Fibroblast of pulmonary artery (primary cell): ENCODE measurements at regions not wholly inside any gene's neighbourhood (a gene's known extent, or its start where the extent isn't known, plus 50 kb on each side); places are given as distances from the start of the nearest gene placed in this dataset.

Experiments used
- DNase-seq: peaks from one replicate; pipeline ENCODE4 v3.0.0-alpha.2; 2010; ENCODE audit warnings: low read depth
- H3K4me3 ChIP-seq: replicated peaks from 2 replicates; pipeline ENCODE4 v1.5.1; 2011; ENCODE audit warnings: low read depth, mild to moderate bottlenecking, control low read depth, low read length, moderate library complexity
- TF ChIP-seq, protein P1 (sequence below): IDR thresholded peaks from 2 replicates; pipeline ENCODE4 v1.5.1; 2011; ENCODE audit warnings: mild to moderate bottlenecking, control low read depth, low read length, inconsistent platforms; ENCODE audit errors: missing control alignments

DNA sequence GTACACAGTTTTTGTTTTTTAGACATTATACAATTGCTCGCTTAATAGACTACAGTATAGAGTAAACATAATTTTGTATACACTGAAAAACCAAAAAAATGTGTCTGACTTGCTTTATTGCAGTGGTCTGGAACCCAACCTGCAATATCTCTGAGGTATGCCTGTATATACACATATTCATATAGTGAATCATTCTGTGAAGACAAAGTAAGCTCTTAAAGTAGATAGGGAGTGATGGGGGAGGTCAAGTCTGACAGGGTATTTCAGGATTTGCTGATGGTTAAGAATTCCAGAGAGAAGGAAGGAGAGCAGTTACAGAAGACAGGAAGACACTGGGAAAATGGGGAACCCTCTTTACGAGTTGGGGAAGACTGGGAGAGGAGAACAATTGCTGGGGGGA lies 417.9 kb downstream of the CD109 start:
- TF ChIP-seq, protein P1, sequence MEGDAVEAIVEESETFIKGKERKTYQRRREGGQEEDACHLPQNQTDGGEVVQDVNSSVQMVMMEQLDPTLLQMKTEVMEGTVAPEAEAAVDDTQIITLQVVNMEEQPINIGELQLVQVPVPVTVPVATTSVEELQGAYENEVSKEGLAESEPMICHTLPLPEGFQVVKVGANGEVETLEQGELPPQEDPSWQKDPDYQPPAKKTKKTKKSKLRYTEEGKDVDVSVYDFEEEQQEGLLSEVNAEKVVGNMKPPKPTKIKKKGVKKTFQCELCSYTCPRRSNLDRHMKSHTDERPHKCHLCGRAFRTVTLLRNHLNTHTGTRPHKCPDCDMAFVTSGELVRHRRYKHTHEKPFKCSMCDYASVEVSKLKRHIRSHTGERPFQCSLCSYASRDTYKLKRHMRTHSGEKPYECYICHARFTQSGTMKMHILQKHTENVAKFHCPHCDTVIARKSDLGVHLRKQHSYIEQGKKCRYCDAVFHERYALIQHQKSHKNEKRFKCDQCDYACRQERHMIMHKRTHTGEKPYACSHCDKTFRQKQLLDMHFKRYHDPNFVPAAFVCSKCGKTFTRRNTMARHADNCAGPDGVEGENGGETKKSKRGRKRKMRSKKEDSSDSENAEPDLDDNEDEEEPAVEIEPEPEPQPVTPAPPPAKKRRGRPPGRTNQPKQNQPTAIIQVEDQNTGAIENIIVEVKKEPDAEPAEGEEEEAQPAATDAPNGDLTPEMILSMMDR = no peak

DNA sequence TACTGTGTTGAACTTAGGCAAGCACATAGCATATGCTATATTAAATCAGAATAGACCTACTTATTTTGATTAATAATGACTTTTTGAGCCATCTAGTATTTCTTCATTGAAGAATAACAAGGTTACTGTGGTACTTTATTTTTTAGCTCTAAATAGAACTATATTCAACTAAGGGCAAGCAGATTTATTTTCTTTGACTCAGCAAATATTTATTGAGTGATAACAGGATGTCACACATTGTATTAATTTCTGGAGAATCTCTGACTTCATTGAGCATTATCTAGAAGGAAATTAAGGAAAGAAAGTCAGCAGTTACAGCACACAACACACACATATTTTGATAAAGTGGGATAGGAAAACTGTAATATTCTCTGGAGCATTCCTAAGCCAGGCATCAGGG lies 407.4 kb downstream of the CD109 start:
- no peak for DNase-seq
- TF ChIP-seq, protein P1 = no peak
- no peak overlapping the region for H3K4me3 ChIP-seq

More for the DNA sequence above, 417.9 kb downstream of the CD109 start:
- H3K4me3 ChIP-seq = no peak overlapping the region
- DNase-seq = no peak

DNA sequence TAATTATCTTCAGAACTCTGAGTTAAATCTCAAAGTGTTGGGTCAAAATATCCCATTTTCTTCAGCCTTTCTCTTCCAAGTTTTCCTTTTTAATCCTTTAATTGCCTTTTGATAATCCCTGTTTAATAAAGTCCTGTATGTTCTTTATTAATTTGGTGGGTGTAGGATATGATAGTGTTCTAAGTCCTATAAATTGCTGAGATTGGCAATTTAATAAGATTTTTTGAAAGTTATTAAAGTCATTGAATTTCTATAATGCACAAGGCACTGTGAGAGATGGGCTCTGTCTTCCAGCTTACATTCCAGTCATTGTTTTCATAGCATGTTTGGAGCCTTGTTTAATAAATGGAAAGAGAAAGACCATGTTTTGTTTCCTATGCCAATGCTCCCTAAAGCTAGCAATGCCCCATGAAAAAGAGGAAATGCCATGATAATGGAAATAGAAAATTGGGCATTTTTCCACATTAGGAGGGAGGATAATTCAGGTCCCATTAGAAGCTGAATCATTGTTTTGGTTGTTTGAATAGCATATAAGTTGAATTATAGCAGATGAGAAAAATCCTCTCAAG lies 404.8 kb downstream of the CD109 start:
- TF ChIP-seq, protein P1 = no peak
- DNase-seq = peak; percentile 21
- H3K4me3 ChIP-seq = no peak overlapping the region

DNA sequence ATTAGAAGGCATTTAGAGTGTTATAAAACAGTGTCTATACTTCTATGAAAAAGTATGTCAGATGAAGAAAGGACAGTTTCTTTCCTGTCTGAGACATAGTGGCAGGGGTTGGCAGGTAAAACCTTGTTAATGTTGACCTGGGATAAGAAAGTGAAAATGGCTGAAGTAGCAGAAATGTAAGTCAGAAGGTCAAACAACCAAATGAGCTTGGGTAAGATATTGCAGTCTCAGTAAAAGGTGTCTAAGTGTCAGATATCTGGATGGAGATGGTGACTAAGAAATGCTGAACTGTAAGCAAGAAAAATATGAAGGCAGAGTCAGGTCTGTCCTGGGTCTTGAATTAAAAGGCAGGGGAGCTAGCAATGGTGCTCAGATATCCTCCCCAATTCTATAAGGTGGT lies 400.3 kb downstream of the CD109 start:
- TF ChIP-seq, protein P1 = no peak
- H3K4me3 ChIP-seq = no peak overlapping the region
- no peak for DNase-seq

DNA sequence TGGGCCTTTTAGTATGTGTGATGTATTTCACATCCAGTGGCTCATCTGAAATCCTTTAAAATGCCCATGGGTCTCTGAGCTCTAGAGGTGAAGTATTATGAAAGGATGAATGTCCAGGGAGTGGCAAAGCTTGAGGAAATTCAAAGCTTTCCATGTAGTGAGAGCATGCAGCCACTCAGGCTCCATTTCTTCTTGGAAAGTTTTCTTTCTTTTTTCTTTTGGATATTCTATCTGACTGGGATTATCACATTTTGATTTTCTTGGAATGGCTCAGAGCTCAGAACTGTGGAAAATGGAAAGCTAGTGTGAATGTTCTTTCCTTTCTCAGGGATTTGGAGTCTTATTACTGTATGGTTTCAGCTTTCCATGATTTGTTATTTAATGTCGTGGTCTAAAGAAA lies 397.4 kb downstream of the CD109 start:
- DNase-seq = no peak
- H3K4me3 ChIP-seq = no peak overlapping the region
- TF ChIP-seq, protein P1 = no peak

DNA sequence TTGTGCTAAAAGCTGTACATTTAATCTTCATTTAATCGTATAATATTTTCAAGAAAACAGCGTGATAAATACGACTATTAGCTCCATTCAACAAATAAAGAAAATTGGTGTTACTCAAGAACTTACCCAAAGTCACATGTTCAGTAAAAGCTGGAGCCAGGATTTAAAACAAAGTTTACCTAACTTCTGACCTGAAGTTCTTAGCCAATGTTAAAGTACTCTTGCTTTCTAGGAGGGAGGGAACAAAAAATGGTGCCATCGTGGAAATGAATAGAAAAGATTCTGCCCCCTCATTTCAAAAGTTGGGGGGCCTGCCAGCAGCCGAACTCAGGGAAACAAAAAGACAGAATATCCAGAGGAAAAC lies 395.8 kb downstream of the CD109 start:
- no peak for DNase-seq
- TF ChIP-seq, protein P1 = no peak
- no peak overlapping the region for H3K4me3 ChIP-seq

DNA sequence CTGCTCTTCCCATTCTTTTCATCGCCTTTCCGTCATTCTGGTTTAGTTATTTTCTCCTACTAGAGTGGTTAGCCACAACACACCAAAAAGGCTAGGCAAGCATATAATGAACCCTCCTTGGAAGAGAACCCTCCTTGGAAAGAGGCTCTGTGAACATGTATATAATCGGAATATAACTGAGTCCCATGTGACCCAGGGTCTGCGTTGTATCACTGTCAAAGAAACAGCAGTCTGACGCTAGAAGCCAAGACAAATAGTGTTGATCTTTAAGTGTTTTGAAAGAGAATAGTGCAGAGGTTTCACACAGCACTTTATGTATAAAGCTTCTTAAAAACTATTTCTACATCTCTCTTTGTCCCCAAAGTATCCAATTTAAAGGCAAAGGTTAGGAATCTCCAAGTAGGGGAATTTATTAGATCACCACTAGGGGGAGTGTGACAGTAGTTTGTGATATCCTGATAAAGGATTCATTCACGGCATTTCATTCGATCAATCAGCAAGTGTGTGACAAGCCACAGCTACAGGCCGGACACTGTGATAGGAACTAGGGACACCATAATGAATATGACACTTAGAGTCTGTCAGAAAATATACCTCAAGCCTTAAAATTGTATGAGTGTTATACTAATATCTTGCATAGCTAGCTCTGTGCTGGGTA lies 395.3 kb downstream of the CD109 start:
- H3K4me3 ChIP-seq = no peak overlapping the region
- TF ChIP-seq, protein P1 = peak; percentile 79
- peak; percentile 64 for DNase-seq
